PC-3 (cell line): ENCODE measurements at regions not wholly inside any gene's neighbourhood (a gene's known extent, or its start where the extent isn't known, plus 50 kb on each side); places are given as distances from the start of the nearest gene placed in this dataset.

Experiments used
- ATAC-seq: fragments of 200-7000 bp; cut with Tn5 transposase; 2 replicates; pipeline ENCODE4 v1.9.1; 2020; ENCODE audit warnings: mild to moderate bottlenecking, moderate library complexity
- BruUV-seq: library from RNA; stranded (reverse); fragments of 400-500 nt; replicated peaks from 2 replicates; lab custom pipeline; 2021; lab: Mats Ljungman, UMichigan
- CTCF ChIA-PET: fragments of 300-600 bp; sonication (Branson Sonifier 250); formaldehyde crosslinking; loops from one replicate; lab custom pipeline; 2022; ENCODE audit warnings: antibody characterized with exemption; lab: Charles Lee
- POLR2A ChIA-PET: fragments of 300-600 bp; sonication (Branson Sonifier 250); formaldehyde crosslinking; loops from one replicate; lab custom pipeline; 2022; ENCODE audit warnings: antibody characterized with exemption; ENCODE audit not compliant: unreplicated experiment; lab: Charles Lee
- DNase-seq: peaks from one replicate; pipeline ENCODE4 v3.0.0-alpha.2; 2015
- H2AFZ ChIP-seq: fragments of 300-600 bp; sonication (generic); 2 replicates; pipeline ENCODE4 v1.6.0; 2016; ENCODE audit warnings: antibody characterized with exemption, low read length
- H3F3A ChIP-seq: fragments of 300-600 bp; sonication (generic); one replicate; pipeline ENCODE4 v1.6.0; 2017; ENCODE audit warnings: antibody characterized with exemption, low read length, control low read depth, mild to moderate bottlenecking; ENCODE audit not compliant: unreplicated experiment
- H3K27ac ChIP-seq: fragments of 300-600 bp; sonication (generic); 2 replicates; pipeline ENCODE4 v1.5.1; 2016; ENCODE audit warnings: mild to moderate bottlenecking, low read length
- H3K27me3 ChIP-seq: fragments of 300-600 bp; sonication (generic); 2 replicates; pipeline ENCODE4 v1.6.1; 2016; ENCODE audit warnings: low read length, mixed read lengths
- H3K36me3 ChIP-seq: fragments of 300-600 bp; sonication (generic); 2 replicates; pipeline ENCODE4 v1.6.1; 2016; ENCODE audit warnings: low read depth, mixed run types, low read length, mixed read lengths
- H3K4me1 ChIP-seq: fragments of 300-600 bp; sonication (generic); 2 replicates; pipeline ENCODE4 v1.5.1; 2016; ENCODE audit warnings: low read length; ENCODE audit not compliant: insufficient read depth
- H3K4me2 ChIP-seq: fragments of 300-600 bp; sonication (generic); 2 replicates; pipeline ENCODE4 v1.6.0; 2016; ENCODE audit warnings: low read length
- H3K4me3 ChIP-seq: fragments of 300-600 bp; sonication (generic); 2 replicates; pipeline ENCODE4 v1.5.1; 2016; ENCODE audit warnings: mild to moderate bottlenecking, low read length, mixed read lengths
- H3K79me2 ChIP-seq: fragments of 300-600 bp; sonication (generic); 2 replicates; pipeline ENCODE4 v1.6.1; 2017; ENCODE audit warnings: low read length, mixed read lengths
- H3K9ac ChIP-seq: fragments of 300-600 bp; sonication (generic); 2 replicates; pipeline ENCODE4 v1.6.0; 2016; ENCODE audit warnings: mild to moderate bottlenecking, low read length
- H3K9me2 ChIP-seq: fragments of 300-600 bp; sonication (generic); replicated peaks from 2 replicates; pipeline ENCODE4 v1.6.1; 2016; ENCODE audit warnings: mixed run types, low read length, mixed read lengths
- H3K9me3 ChIP-seq: fragments of 300-600 bp; sonication (generic); 2 replicates; pipeline ENCODE4 v1.6.1; 2016; ENCODE audit warnings: low read length, mixed read lengths
- H4K20me1 ChIP-seq: fragments of 300-600 bp; sonication (generic); 2 replicates; pipeline ENCODE4 v1.6.1; 2016; ENCODE audit warnings: low read length, mixed read lengths
- EZH2 ChIP-seq: fragments of 300-600 bp; sonication (generic); IDR thresholded peaks from one replicate; pipeline ENCODE4 v1.6.1; 2017; ENCODE audit warnings: antibody characterized with exemption, mild to moderate bottlenecking, low read length; ENCODE audit not compliant: unreplicated experiment
- EZH2phosphoT487 ChIP-seq: fragments of 300-600 bp; sonication (generic); IDR thresholded peaks from 2 replicates; pipeline ENCODE4 v1.6.1; 2018; ENCODE audit warnings: mild to moderate bottlenecking, antibody characterized with exemption, low read length, borderline replicate concordance
- intact Hi-C: fragments of 100-400 bp; cut with micrococcal nuclease; formaldehyde crosslinking; loops from 2 replicates; pipeline ENCODE4 v1.9.0; 2023
- TF ChIP-seq, protein P1 (sequence below): fragments of 300-600 bp; sonication (generic); conservative IDR thresholded peaks from 2 replicates; pipeline ENCODE4 v1.5.1; 2017; ENCODE audit warnings: antibody characterized with exemption, low read depth, mild to moderate bottlenecking, low read length

DNA sequence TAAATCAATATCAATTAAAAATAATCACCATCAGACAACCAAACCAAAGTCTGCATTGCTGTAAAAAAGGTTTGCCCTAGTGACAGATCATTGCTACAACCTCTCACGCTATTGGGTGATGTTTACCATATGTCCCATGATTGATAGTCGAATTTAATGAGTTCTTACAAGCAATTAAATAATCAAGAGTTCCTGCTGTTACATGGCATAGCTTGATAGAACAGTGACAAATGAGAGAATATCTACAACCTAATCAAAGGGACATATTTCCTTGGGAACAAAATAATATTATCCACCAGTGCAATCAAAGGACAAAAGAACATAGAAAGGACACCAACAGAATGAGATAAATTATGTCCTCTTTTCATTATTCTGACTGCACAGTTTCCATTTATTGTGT lies 387.4 kb downstream of the ETV1 start:
- no peak overlapping the region for H3K9ac ChIP-seq
- H3K4me2 ChIP-seq: no peak overlapping the region
- H3F3A ChIP-seq: no peaks in the 10 kb centered on the region
- H3K79me2 ChIP-seq: no peaks in the 10 kb centered on the region
- no peaks in the 10 kb centered on the region for H4K20me1 ChIP-seq
- H2AFZ ChIP-seq: no peak overlapping the region
- ATAC-seq (no peak), DNase-seq (no peak)
- no peak overlapping the region for H3K4me3 ChIP-seq
- intact Hi-C loops: no loop called here
- H3K9me2 ChIP-seq: no peaks in the 10 kb centered on the region
- H3K4me1 ChIP-seq: no peaks in the 10 kb centered on the region
- CTCF ChIA-PET: no interaction called here
- no peaks in the 10 kb centered on the region for H3K9me3 ChIP-seq
- H3K27me3 ChIP-seq: no peaks in the 10 kb centered on the region
- BruUV-seq: no TSS peak
- no peak overlapping the region for H3K27ac ChIP-seq
- no peaks in the 10 kb centered on the region for H3K36me3 ChIP-seq
- no peak for TF ChIP-seq EZH2phosphoT487
- TF ChIP-seq EZH2: no peak
- TF ChIP-seq, protein P1, sequence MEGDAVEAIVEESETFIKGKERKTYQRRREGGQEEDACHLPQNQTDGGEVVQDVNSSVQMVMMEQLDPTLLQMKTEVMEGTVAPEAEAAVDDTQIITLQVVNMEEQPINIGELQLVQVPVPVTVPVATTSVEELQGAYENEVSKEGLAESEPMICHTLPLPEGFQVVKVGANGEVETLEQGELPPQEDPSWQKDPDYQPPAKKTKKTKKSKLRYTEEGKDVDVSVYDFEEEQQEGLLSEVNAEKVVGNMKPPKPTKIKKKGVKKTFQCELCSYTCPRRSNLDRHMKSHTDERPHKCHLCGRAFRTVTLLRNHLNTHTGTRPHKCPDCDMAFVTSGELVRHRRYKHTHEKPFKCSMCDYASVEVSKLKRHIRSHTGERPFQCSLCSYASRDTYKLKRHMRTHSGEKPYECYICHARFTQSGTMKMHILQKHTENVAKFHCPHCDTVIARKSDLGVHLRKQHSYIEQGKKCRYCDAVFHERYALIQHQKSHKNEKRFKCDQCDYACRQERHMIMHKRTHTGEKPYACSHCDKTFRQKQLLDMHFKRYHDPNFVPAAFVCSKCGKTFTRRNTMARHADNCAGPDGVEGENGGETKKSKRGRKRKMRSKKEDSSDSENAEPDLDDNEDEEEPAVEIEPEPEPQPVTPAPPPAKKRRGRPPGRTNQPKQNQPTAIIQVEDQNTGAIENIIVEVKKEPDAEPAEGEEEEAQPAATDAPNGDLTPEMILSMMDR: no peak
- POLR2A ChIA-PET: no interaction called here

DNA sequence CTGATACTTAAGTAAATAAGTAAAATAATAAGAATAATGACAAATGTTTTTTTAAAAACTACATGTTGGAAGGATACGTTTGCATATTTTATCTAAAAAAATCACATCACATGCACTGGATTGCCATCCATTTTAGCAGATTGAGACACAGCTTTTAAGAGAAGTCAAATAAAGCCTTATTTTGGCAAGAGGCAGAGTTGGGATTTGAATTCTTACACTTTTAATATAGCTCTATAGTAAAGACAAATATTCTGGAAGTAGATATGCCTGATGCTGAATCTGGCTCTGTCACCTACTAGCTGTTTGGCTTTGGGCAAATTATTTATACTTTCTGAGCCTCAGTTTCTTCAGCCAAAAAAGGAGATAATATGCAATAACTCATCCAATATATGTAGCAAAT lies 386.4 kb downstream of the ETV1 start:
- no peaks in the 10 kb centered on the region for H3K9me2 ChIP-seq
- H3K9ac ChIP-seq: no peak overlapping the region
- ATAC-seq: no peak
- H3K9me3 ChIP-seq: no peaks in the 10 kb centered on the region
- H3K4me2 ChIP-seq: no peak overlapping the region
- H3K79me2 ChIP-seq: no peaks in the 10 kb centered on the region
- no peaks in the 10 kb centered on the region for H3K27me3 ChIP-seq
- no peaks in the 10 kb centered on the region for H4K20me1 ChIP-seq
- intact Hi-C loops: no loop called here
- no peak overlapping the region for H3K4me3 ChIP-seq
- no peak for DNase-seq
- ChIA-PET CTCF (no interaction called here), POLR2A (no interaction called here)
- H3F3A ChIP-seq: no peaks in the 10 kb centered on the region
- no peak overlapping the region for H3K27ac ChIP-seq
- no TSS peak for BruUV-seq
- no peak overlapping the region for H2AFZ ChIP-seq
- no peaks in the 10 kb centered on the region for H3K36me3 ChIP-seq
- TF ChIP-seq, protein P1: no peak
- no peak for TF ChIP-seq EZH2phosphoT487
- TF ChIP-seq EZH2: no peak
- H3K4me1 ChIP-seq: no peaks in the 10 kb centered on the region

DNA sequence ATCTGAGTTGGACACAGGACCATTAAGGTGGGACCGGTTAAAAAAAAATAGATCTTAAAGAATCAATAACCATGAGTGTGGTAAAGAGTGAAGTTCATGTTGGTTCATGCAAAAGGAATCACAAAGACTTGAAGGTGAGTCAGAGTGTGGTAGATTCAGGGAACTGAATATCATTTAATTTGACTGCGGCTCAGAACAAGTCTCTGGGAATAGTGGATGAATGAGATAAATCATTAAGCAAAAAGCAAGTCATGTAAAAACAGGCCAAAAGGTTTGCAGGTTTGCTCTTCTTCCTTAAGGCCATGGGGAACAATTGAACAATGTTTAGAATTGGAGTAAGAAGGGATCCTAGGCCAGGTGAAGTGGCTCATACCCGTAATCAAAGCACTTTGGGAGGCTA lies 385.8 kb downstream of the ETV1 start:
- Histone ChIP-seq H3K9me2 (no peaks in the 10 kb centered on the region), H3K4me3 (no peak overlapping the region), H3K4me1 (no peaks in the 10 kb centered on the region), H3K9me3 (no peaks in the 10 kb centered on the region), H3K9ac (no peak overlapping the region), H2AFZ (no peak overlapping the region), H3K79me2 (no peaks in the 10 kb centered on the region), H3K27me3 (no peaks in the 10 kb centered on the region), H3K27ac (no peak overlapping the region), H3K36me3 (no peaks in the 10 kb centered on the region), H3K4me2 (no peak overlapping the region), H3F3A (no peaks in the 10 kb centered on the region), H4K20me1 (no peaks in the 10 kb centered on the region)
- no TSS peak for BruUV-seq
- intact Hi-C loops: no loop called here
- TF ChIP-seq, protein P1: no peak
- TF ChIP-seq EZH2phosphoT487: no peak
- no peak for TF ChIP-seq EZH2
- CTCF ChIA-PET: no interaction called here
- no peak for ATAC-seq
- POLR2A ChIA-PET: no interaction called here
- peak; percentile 10 for DNase-seq
